AG09319 (cell line): ENCODE measurements at regions not wholly inside any gene's neighbourhood (a gene's known extent, or its start where the extent isn't known, plus 50 kb on each side); places are given as distances from the start of the nearest gene placed in this dataset.

Source experiments
- DNase-seq: peaks from one replicate; pipeline ENCODE4 v3.0.0-alpha.2; 2010; ENCODE audit warnings: low read depth; ENCODE audit errors: extremely low read depth
- CTCF ChIP-seq: IDR thresholded peaks from 2 replicates; pipeline ENCODE4 v1.5.1; 2011; ENCODE audit warnings: low read depth, mild to moderate bottlenecking, inconsistent platforms, low read length, moderate library complexity

GRCh38 chr2:18399601-18400000 is 160.9 kb downstream of the RDH14 start:
- no peak for DNase-seq
- TF ChIP-seq CTCF, result no peak

- no peak for TF ChIP-seq CTCF
These were observed 161.6 kb downstream of the RDH14 start for GRCh38 chr2:18398833-18399232.

GRCh38 chr2:18396329-18397010 is 164.0 kb downstream of the RDH14 start:
- DNase-seq, result no peak
- TF ChIP-seq CTCF, result no peak

More at GRCh38 chr2:18398833-18399232, 161.6 kb downstream of the RDH14 start:
- peak; percentile 56 for DNase-seq

- no peak for DNase-seq
- no peak for TF ChIP-seq CTCF
These were observed 164.9 kb downstream of the RDH14 start for GRCh38 chr2:18395555-18395954.

DNA sequence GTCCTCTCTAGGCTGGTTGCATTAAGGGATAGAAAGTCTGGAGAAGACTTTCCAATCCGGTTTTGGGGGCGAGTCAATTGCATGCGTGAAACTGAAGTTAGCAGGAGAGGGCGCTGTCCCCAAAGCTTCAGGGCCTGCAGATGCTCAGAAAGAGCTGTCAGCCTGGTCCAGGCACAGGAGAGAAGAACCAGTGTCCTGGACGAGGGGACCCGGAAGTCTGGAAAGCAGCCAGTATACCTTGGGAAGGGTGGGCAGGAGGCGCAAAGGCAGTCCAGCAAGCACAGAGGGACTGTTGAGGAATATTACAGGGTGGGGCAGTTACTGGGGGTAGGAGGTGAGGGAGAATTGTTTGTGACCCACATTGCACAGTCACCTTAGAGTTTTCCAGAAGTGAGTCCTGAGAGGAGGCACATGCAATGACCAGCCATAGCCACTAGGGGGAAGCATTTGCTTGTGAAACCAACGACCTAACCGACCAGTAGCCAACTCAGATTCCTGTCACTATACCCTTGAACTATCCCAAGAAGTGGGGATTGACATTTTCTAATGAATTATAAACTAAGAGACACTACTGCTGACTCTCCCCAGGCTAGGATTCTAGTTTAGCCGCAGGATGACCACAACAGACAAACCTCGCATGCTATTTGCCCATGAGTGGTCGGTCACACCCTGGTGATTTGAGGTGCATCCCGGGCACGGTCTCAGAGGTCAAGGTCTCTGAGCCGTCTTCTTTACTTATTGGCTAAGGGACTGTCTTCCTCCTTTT is 172.8 kb downstream of the RDH14 start:
- peak; percentile 49 for DNase-seq
- TF ChIP-seq CTCF, result peak; percentile 95

DNA sequence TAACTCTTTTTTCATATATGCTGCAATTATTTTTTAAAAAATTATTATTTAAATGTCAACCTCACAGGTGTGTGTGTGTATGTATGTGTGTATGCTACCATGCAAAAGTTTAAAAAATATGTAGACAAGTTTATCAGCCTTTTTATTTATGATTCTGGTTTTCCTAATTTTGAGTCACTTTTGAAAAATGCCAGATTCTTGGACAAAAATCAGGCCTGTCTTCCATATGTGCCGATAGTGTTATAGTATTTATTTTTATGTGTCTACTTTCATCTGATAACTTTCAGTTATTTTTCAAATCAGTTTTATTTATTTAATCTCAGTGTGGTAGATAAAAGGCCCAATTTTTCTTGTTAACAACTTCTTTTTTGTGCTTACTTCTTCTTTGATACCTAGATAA is 176.2 kb downstream of the RDH14 start:
- DNase-seq, result no peak
- no peak for TF ChIP-seq CTCF

DNA sequence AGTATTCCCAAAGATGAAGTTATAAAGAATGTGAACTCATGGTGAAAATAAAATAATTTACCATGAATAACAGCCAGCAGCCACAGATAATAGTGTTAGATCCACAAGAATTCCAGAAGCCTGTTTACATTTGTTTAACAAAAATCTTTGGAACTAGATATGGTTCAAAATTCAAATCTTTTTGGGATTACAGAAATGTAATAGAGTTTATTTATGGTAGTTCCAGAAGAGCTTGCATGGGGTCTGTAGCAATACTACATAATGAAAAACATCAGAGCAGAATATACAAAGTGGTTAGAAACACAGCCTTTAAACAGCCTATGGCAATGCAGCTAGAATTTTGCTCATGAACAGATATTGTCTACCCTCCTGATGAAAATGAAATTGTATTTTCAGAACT is 179.1 kb downstream of the RDH14 start:
- TF ChIP-seq CTCF, result no peak
- no peak for DNase-seq
